IMR-90 (cell line): ENCODE measurements at regions not wholly inside any gene's neighbourhood (a gene's known extent, or its start where the extent isn't known, plus 50 kb on each side); places are given as distances from the start of the nearest gene placed in this dataset.

Experiments used
- ATAC-seq: fragments of 200-7000 bp; cut with Tn5 transposase; 2 replicates; pipeline ENCODE4 v1.9.1; 2020; ENCODE audit warnings: low read depth, mild to moderate bottlenecking, moderate library complexity
- BruUV-seq: library from RNA; stranded (reverse); fragments of 400-500 nt; replicated peaks from 2 replicates; lab custom pipeline; 2021; lab: Mats Ljungman, UMichigan
- CTCF ChIA-PET: fragments of 300-600 bp; formaldehyde crosslinking; extraction: SDS; loops from one replicate; lab custom pipeline; 2021; ENCODE audit warnings: antibody characterized with exemption; lab: Yijun Ruan, JAX
- POLR2A ChIA-PET: fragments of 300-600 bp; sonication (Branson Sonifier 250); formaldehyde crosslinking; loops from one replicate; lab custom pipeline; 2022; ENCODE audit warnings: antibody characterized with exemption; ENCODE audit not compliant: unreplicated experiment; lab: Charles Lee
- DNase-seq: peaks from one replicate; pipeline ENCODE4 v3.0.0; 2013
- H2AFZ ChIP-seq: replicated peaks from 2 replicates; pipeline ENCODE3; 2013; ENCODE audit warnings: low read length, mild to moderate bottlenecking; ENCODE audit not compliant: poor library complexity
- H2AK5ac ChIP-seq: 2 replicates; pipeline ENCODE4 v1.6.1; 2013; ENCODE audit warnings: low read depth, low read length, inconsistent platforms
- H2AK9ac ChIP-seq: replicated peaks from 2 replicates; pipeline ENCODE3; 2013; ENCODE audit warnings: mild to moderate bottlenecking, low read depth, low read length, moderate library complexity; ENCODE audit not compliant: poor library complexity
- H2BK120ac ChIP-seq: 2 replicates; pipeline ENCODE4 v1.6.1; 2013; ENCODE audit warnings: low read depth, low read length, inconsistent platforms
- H2BK15ac ChIP-seq: 3 replicates; pipeline ENCODE4 v1.6.1; 2013; ENCODE audit warnings: low read depth, low read length, inconsistent platforms
- H2BK20ac ChIP-seq: 2 replicates; pipeline ENCODE4 v1.6.1; 2013; ENCODE audit warnings: low read depth, mild to moderate bottlenecking, inconsistent platforms, low read length, moderate library complexity
- H2BK5ac ChIP-seq: 2 replicates; pipeline ENCODE4 v1.6.1; 2013; ENCODE audit warnings: mild to moderate bottlenecking, low read depth, low read length, inconsistent platforms; ENCODE audit not compliant: poor library complexity, severe bottlenecking
- H3K14ac ChIP-seq: replicated peaks from 2 replicates; pipeline ENCODE4 v1.6.1; 2013; ENCODE audit warnings: low read depth, low read length, inconsistent platforms
- H3K18ac ChIP-seq: 2 replicates; pipeline ENCODE4 v1.6.1; 2013; ENCODE audit warnings: low read depth, low read length, control low read depth
- H3K23ac ChIP-seq: 2 replicates; pipeline ENCODE4 v1.6.1; 2013; ENCODE audit warnings: low read depth, low read length, inconsistent platforms
- H3K27ac ChIP-seq: 2 replicates; pipeline ENCODE4 v1.5.1; 2013; ENCODE audit warnings: mild to moderate bottlenecking, control low read depth, low read length; ENCODE audit not compliant: insufficient read depth
- H3K27me3 ChIP-seq: 2 replicates; pipeline ENCODE4 v1.6.1; 2013; ENCODE audit warnings: low read length; ENCODE audit not compliant: control insufficient read depth, insufficient read depth
- H3K36me3 ChIP-seq: 2 replicates; pipeline ENCODE4 v1.6.1; 2013; ENCODE audit warnings: low read length, mixed read lengths; ENCODE audit not compliant: control insufficient read depth, insufficient read depth
- H3K4ac ChIP-seq: 2 replicates; pipeline ENCODE4 v1.6.1; 2013; ENCODE audit warnings: low read depth, low read length, inconsistent platforms
- H3K4me1 ChIP-seq: 2 replicates; pipeline ENCODE4 v1.6.1; 2013; ENCODE audit warnings: low read length, mixed read lengths; ENCODE audit not compliant: control insufficient read depth, insufficient read depth
- H3K4me2 ChIP-seq: 2 replicates; pipeline ENCODE4 v1.6.1; 2013; ENCODE audit warnings: low read depth, mild to moderate bottlenecking, control low read depth, low read length, moderate library complexity
- H3K4me3 ChIP-seq: 2 replicates; pipeline ENCODE4 v1.5.1; 2013; ENCODE audit warnings: low read depth, mild to moderate bottlenecking, control low read depth, low read length, moderate library complexity; ENCODE audit not compliant: insufficient read depth
- H3K56ac ChIP-seq: 2 replicates; pipeline ENCODE4 v1.6.1; 2013; ENCODE audit warnings: low read length, inconsistent platforms; ENCODE audit not compliant: insufficient read depth; ENCODE audit errors: extremely low read depth
- H3K79me1 ChIP-seq, 2 experiments: 2 replicates each; pipeline ENCODE4 v1.6.1; 2013; ENCODE audit warnings: low read length in 2 of 2, inconsistent platforms in 1 of 2, low read depth in 1 of 2
- H3K9ac ChIP-seq: 2 replicates; pipeline ENCODE4 v1.6.1; 2013; ENCODE audit warnings: low read depth, low read length, control low read depth
- H3K9me1 ChIP-seq: 2 replicates; pipeline ENCODE4 v1.6.1; 2013; ENCODE audit warnings: low read length, inconsistent platforms; ENCODE audit not compliant: insufficient read depth
- H3K9me3 ChIP-seq: 2 replicates; pipeline ENCODE4 v1.6.1; 2013; ENCODE audit warnings: low read length; ENCODE audit not compliant: control insufficient read depth, insufficient read depth
- H4K20me1 ChIP-seq: 2 replicates; pipeline ENCODE4 v1.6.1; 2013; ENCODE audit warnings: low read length, inconsistent platforms; ENCODE audit not compliant: insufficient read depth
- H4K5ac ChIP-seq: 2 replicates; pipeline ENCODE4 v1.6.1; 2013; ENCODE audit warnings: mild to moderate bottlenecking, low read depth, low read length, control low read depth
- H4K8ac ChIP-seq, 2 experiments: 2 replicates each; pipeline ENCODE4 v1.6.1; 2013; ENCODE audit warnings: low read depth in 2 of 2, low read length in 2 of 2, control low read depth in 1 of 2, inconsistent platforms in 1 of 2
- H4K91ac ChIP-seq: 2 replicates; pipeline ENCODE4 v1.6.1; 2013; ENCODE audit warnings: low read depth, low read length, inconsistent platforms; ENCODE audit not compliant: insufficient read depth
- CEBPB ChIP-seq: IDR thresholded peaks from 2 replicates; pipeline ENCODE4 v1.6.1; 2012; ENCODE audit warnings: low read depth, low read length, improper control_type of control experiment
- CHD1 ChIP-seq: IDR thresholded peaks from 2 replicates; pipeline ENCODE4 v1.6.1; 2012; ENCODE audit warnings: low read depth, low read length, improper control_type of control experiment
- FOS ChIP-seq: fragments of 150-350 bp; IDR thresholded peaks from 2 replicates; pipeline ENCODE4 v1.6.1; 2016; ENCODE audit warnings: low read depth, low read length
- MAZ ChIP-seq: IDR thresholded peaks from 2 replicates; pipeline ENCODE4 v1.6.1; 2012; ENCODE audit warnings: low read depth, mild to moderate bottlenecking, low read length, improper control_type of control experiment, moderate library complexity, borderline replicate concordance
- MXI1 ChIP-seq: IDR thresholded peaks from 2 replicates; pipeline ENCODE4 v1.6.1; 2012; ENCODE audit warnings: low read depth, mild to moderate bottlenecking, low read length, moderate library complexity, borderline replicate concordance
- NFE2L2 ChIP-seq: fragments of 150-350 bp; IDR thresholded peaks from 2 replicates; pipeline ENCODE4 v1.6.1; 2016; ENCODE audit warnings: low read depth, mild to moderate bottlenecking, low read length
- POLR2A ChIP-seq: IDR thresholded peaks from 2 replicates; pipeline ENCODE4 v1.6.1; 2012; ENCODE audit warnings: mild to moderate bottlenecking, low read depth, low read length
- RAD21 ChIP-seq: IDR thresholded peaks from 2 replicates; pipeline ENCODE4 v1.6.1; 2012; ENCODE audit warnings: low read length, improper control_type of control experiment
- USF2 ChIP-seq: fragments of 150-350 bp; IDR thresholded peaks from 2 replicates; pipeline ENCODE4 v1.6.1; 2017; ENCODE audit warnings: mild to moderate bottlenecking, antibody characterized with exemption, low read length, low read depth
- WGBS, 2 experiments: methylation state at CpG; one replicate each; pipeline versions ENCODE4 v1.1.5 to v1.1.7; 2013; ENCODE audit warnings: missing lambda C conversion rate in 2 of 2; ENCODE audit not compliant: insufficient read length in 1 of 2; ENCODE audit errors: extremely low coverage in 2 of 2; 5-methylcytosine and 5-hydroxymethylcytosine counted together
- dilution Hi-C: fragments of 300-500 bp; cut with HindIII; formaldehyde crosslinking; loops from one replicate; pipeline ENCODE4 v1.14.3; 2018; ENCODE audit warnings: low sequenced_read_pairs; ENCODE audit not compliant: unreplicated experiment
- in situ Hi-C: fragments of 300-500 bp; cut with MboI; formaldehyde crosslinking; loops from 3 replicates; pipeline ENCODE4 v1.14.3; 2019; ENCODE audit warnings: low sequenced_read_pairs, inconsistent platforms, mixed read lengths
- intact Hi-C: fragments of 100-400 bp; cut with micrococcal nuclease; formaldehyde crosslinking; loops from 2 replicates; pipeline ENCODE4 v1.10.0; 2022

- DNase-seq (peak; percentile 66), ATAC-seq (no peak)
Measured at GRCh38 chr5:8912106-8912505, 633.8 kb downstream of the SEMA5A start.

More at GRCh38 chr5:8912106-8912505, 633.8 kb downstream of the SEMA5A start:
- Histone ChIP-seq H4K91ac (peak overlapping the region; percentile 53; the same call in 1 of the 2 replicates), H3K23ac (no peak overlapping the region; the same call in 1 of the 2 replicates), H2BK15ac (0 out of 3 replicates have a peak overlapping the region, but pooled peaks have one; percentile 1), H3K18ac (no peak overlapping the region), H2BK120ac (peak overlapping the region; percentile 81), H2BK5ac (no peak overlapping the region), H4K20me1 (no peaks in the 10 kb centered on the region), H3K56ac (no peak overlapping the region), H2AK5ac (peak overlapping the region; percentile 71; the same call in 1 of the 2 replicates), H3K4me2 (no peak overlapping the region), H4K5ac (no peak overlapping the region), H3K4ac (peak overlapping the region; percentile 18; the same call in 1 of the 2 replicates), H3K27me3 (no peaks in the 10 kb centered on the region), H2AFZ (no peak overlapping the region), H2BK20ac (peak overlapping the region; percentile 41; the same call in 1 of the 2 replicates), H3K9me1 (peaks cover 4% of the 10 kb centered on the region; the same call in 1 of the 2 replicates), H3K4me3 (no peak overlapping the region), H3K27ac (no peak overlapping the region), H4K8ac (peak overlapping the region in 1 of 2 experiments; percentile 11; a peak in 1 of 4 replicates), H3K9me3 (no peaks in the 10 kb centered on the region), H2AK9ac (no peak overlapping the region), H3K9ac (no peak overlapping the region), H3K79me1 (no peaks in the 10 kb centered on the region), H3K36me3 (no peaks in the 10 kb centered on the region), H3K14ac (peak overlapping the region; percentile 29), H3K4me1 (peaks cover 8% of the 10 kb centered on the region)
- POLR2A ChIA-PET, result no interaction called here
- WGBS, 2 experiments, result 83% methylated on average over 2 of the region's 3 CpGs; no CpG with 5 or more reads in 1 of the 2 experiments
- in situ Hi-C loops (no loop called here), intact Hi-C loops (no loop called here), dilution Hi-C loops (no loop called here)
- CTCF ChIA-PET, result no interaction called here
- TF ChIP-seq CEBPB (no peak), FOS (no peak), USF2 (no peak), MXI1 (no peak), RAD21 (no peak), NFE2L2 (no peak), MAZ (no peak), CHD1 (no peak), POLR2A (no peak)
- BruUV-seq, result no TSS peak
